Caco-2 (cell line): ENCODE measurements at regions not wholly inside any gene's neighbourhood (a gene's known extent, or its start where the extent isn't known, plus 50 kb on each side); places are given as distances from the start of the nearest gene placed in this dataset.

Source experiments
- BruUV-seq: library from RNA; stranded (reverse); fragments of 400-500 nt; replicated peaks from 2 replicates; lab custom pipeline; 2021; lab: Mats Ljungman, UMichigan
- CTCF ChIA-PET: fragments of 300-600 bp; sonication (Branson Sonifier 250); formaldehyde crosslinking; loops from one replicate; lab custom pipeline; 2022; ENCODE audit warnings: antibody characterized with exemption; lab: Charles Lee
- POLR2A ChIA-PET: fragments of 300-600 bp; sonication (Branson Sonifier 250); formaldehyde crosslinking; loops from one replicate; lab custom pipeline; 2022; ENCODE audit warnings: antibody characterized with exemption; lab: Charles Lee
- DNase-seq, 2 experiments: peaks; one replicate each; pipeline versions ENCODE4 v3.0.0 to v3.0.0-alpha.2; 2020 to 2022
- H3K27me3 ChIP-seq: replicated peaks from 2 replicates; pipeline ENCODE4 v1.6.0; 2011; ENCODE audit warnings: low read length; ENCODE audit not compliant: control insufficient read depth, insufficient read depth
- H3K36me3 ChIP-seq: 2 replicates; pipeline ENCODE4 v1.5.1; 2011; ENCODE audit warnings: low read length; ENCODE audit not compliant: control insufficient read depth, insufficient read depth
- H3K4me1 ChIP-seq: fragments of 250-450 bp; sonication (Bioruptor Pico); 2 replicates; pipeline ENCODE4 v1.5.1; 2020; ENCODE audit warnings: mild to moderate bottlenecking
- H3K4me3 ChIP-seq: 2 replicates; pipeline ENCODE4 v1.5.1; 2011; ENCODE audit warnings: low read depth, mild to moderate bottlenecking, control low read depth, low read length
- H3K9me3 ChIP-seq: fragments of 250-450 bp; sonication (Bioruptor Pico); 2 replicates; pipeline ENCODE4 v1.5.1; 2020; ENCODE audit warnings: mild to moderate bottlenecking, moderate library complexity
- H3K27ac Mint-ChIP-seq: one replicate; pipeline ENCODE4 v1.8.0; 2022; ENCODE audit warnings: mixed read lengths; ENCODE audit not compliant: unreplicated experiment
- H3K27me3 Mint-ChIP-seq: one replicate; pipeline ENCODE4 v1.8.0; 2022; ENCODE audit warnings: mixed read lengths; ENCODE audit not compliant: insufficient read depth, unreplicated experiment
- H3K36me3 Mint-ChIP-seq: one replicate; pipeline ENCODE4 v1.8.0; 2022; ENCODE audit warnings: mild to moderate bottlenecking, mixed read lengths; ENCODE audit not compliant: insufficient read depth, unreplicated experiment
- H3K4me1 Mint-ChIP-seq: one replicate; pipeline ENCODE4 v1.8.0; 2022; ENCODE audit warnings: low read depth, mixed read lengths; ENCODE audit not compliant: unreplicated experiment
- H3K4me3 Mint-ChIP-seq: one replicate; pipeline ENCODE4 v1.8.0; 2022; ENCODE audit warnings: mild to moderate bottlenecking, moderate library complexity, mixed read lengths; ENCODE audit not compliant: unreplicated experiment
- H3K9me3 Mint-ChIP-seq: one replicate; pipeline ENCODE4 v1.8.0; 2022; ENCODE audit warnings: mixed read lengths; ENCODE audit not compliant: unreplicated experiment
- CTCF ChIP-seq, 2 experiments: fragments of 200-600 bp in 1 of 2; IDR thresholded peaks; 1 replicate in 1 of 2; 2 replicates in 1 of 2; pipeline versions ENCODE4 v1.5.1 to v1.8.0; 2011 to 2022; ENCODE audit warnings: antibody characterized with exemption in 1 of 2, control low read depth in 1 of 2, inconsistent platforms in 1 of 2, low read depth in 1 of 2, low read length in 1 of 2, mild to moderate bottlenecking in 1 of 2, moderate library complexity in 1 of 2; ENCODE audit not compliant: insufficient read depth in 1 of 2, severe bottlenecking in 1 of 2, unreplicated experiment in 1 of 2
- intact Hi-C: fragments of 100-400 bp; cut with micrococcal nuclease; formaldehyde crosslinking; loops from one replicate; pipeline ENCODE4 v1.10.0; 2022; ENCODE audit not compliant: unreplicated experiment

- H3K4me3 Mint-ChIP-seq = no peak overlapping the region
- DNase-seq = no peak
- Histone ChIP-seq H3K4me3 (no peak overlapping the region), H3K4me1 (no peaks in the 10 kb centered on the region; the same call in 1 of the 2 replicates), H3K36me3 (no peaks in the 10 kb centered on the region), H3K9me3 (no peaks in the 10 kb centered on the region), H3K27me3 (no peaks in the 10 kb centered on the region)
- ChIA-PET POLR2A (no interaction called here), CTCF (no interaction called here)
- no TSS peak for BruUV-seq
- no peaks in the 10 kb centered on the region for H3K4me1 Mint-ChIP-seq
- H3K27ac Mint-ChIP-seq = no peak overlapping the region
- H3K9me3 Mint-ChIP-seq = no peaks in the 10 kb centered on the region
- TF ChIP-seq CTCF (IDR thresholded peaks at IDR 0.05; ENCODE audit: insufficient read depth in 1 of 2, low read depth in 1 of 2, low read length in 1 of 2, severe bottlenecking in 1 of 2, unreplicated experiment in 1 of 2) = no peak
- peaks cover 9% of the 10 kb centered on the region for H3K27me3 Mint-ChIP-seq
- intact Hi-C loops = no loop called here
- H3K36me3 Mint-ChIP-seq = no peaks in the 10 kb centered on the region
Measured at GRCh38 chr9:109935406-109936087, 155.5 kb downstream of the PALM2AKAP2 start.

GRCh38 chr9:109937861-109938453, 158.0 kb downstream of the PALM2AKAP2 start:
- POLR2A ChIA-PET = no interaction called here
- CTCF ChIA-PET = no interaction called here
- no peak for DNase-seq
- H3K4me3 ChIP-seq = no peak overlapping the region
- no peaks in the 10 kb centered on the region for H3K36me3 ChIP-seq
- no peaks in the 10 kb centered on the region for H3K9me3 ChIP-seq
- Mint-ChIP-seq H3K9me3 (no peaks in the 10 kb centered on the region), H3K36me3 (no peaks in the 10 kb centered on the region), H3K4me3 (no peak overlapping the region), H3K4me1 (no peaks in the 10 kb centered on the region), H3K27me3 (peaks cover 6% of the 10 kb centered on the region), H3K27ac (no peak overlapping the region)
- intact Hi-C loops = no loop called here
- no peak for TF ChIP-seq CTCF (IDR thresholded peaks at IDR 0.05; ENCODE audit: insufficient read depth in 1 of 2, low read depth in 1 of 2, low read length in 1 of 2, severe bottlenecking in 1 of 2, unreplicated experiment in 1 of 2)
- H3K4me1 ChIP-seq = no peaks in the 10 kb centered on the region; the same call in 1 of the 2 replicates
- no TSS peak for BruUV-seq
- no peaks in the 10 kb centered on the region for H3K27me3 ChIP-seq

GRCh38 chr9:109939698-109940342, 159.8 kb downstream of the PALM2AKAP2 start:
- no peak for TF ChIP-seq CTCF (IDR thresholded peaks at IDR 0.05; ENCODE audit: insufficient read depth in 1 of 2, low read depth in 1 of 2, low read length in 1 of 2, severe bottlenecking in 1 of 2, unreplicated experiment in 1 of 2)
- Mint-ChIP-seq H3K4me3 (no peak overlapping the region), H3K4me1 (no peaks in the 10 kb centered on the region), H3K9me3 (no peaks in the 10 kb centered on the region), H3K27me3 (peaks cover 4% of the 10 kb centered on the region), H3K36me3 (no peaks in the 10 kb centered on the region), H3K27ac (no peak overlapping the region)
- no peak overlapping the region for H3K4me3 ChIP-seq
- intact Hi-C loops = no loop called here
- H3K4me1 ChIP-seq = no peaks in the 10 kb centered on the region; the same call in 1 of the 2 replicates
- no TSS peak for BruUV-seq
- H3K36me3 ChIP-seq = no peaks in the 10 kb centered on the region
- ChIA-PET POLR2A (no interaction called here), CTCF (no interaction called here)
- H3K9me3 ChIP-seq = 0 out of 2 replicates have a peak, but pooled peaks cover 3% of the 10 kb centered on the region
- no peaks in the 10 kb centered on the region for H3K27me3 ChIP-seq
- no peak for DNase-seq
